SK-N-SH treated with all-trans-retinoic acid at 6 μM for 48 hours (cell line): ENCODE measurements at regions not wholly inside any gene's neighbourhood (a gene's known extent, or its start where the extent isn't known, plus 50 kb on each side); places are given as distances from the start of the nearest gene placed in this dataset.

Experiments
- ATAC-seq: fragments of 200-7000 bp; cut with Tn5 transposase; 3 replicates; pipeline ENCODE4 v1.9.1; 2020; ENCODE audit warnings: mild to moderate bottlenecking, moderate library complexity
- BACH2 ChIP-seq: fragments of 250-450 bp; sonication (Bioruptor Pico); IDR thresholded peaks from 2 replicates; pipeline ENCODE4 v1.9.0; 2021; ENCODE audit warnings: mild to moderate bottlenecking, borderline replicate concordance
- CREB5 ChIP-seq: fragments of 250-450 bp; sonication (Bioruptor Pico); IDR thresholded peaks from 2 replicates; pipeline ENCODE4 v1.5.1; 2020; ENCODE audit warnings: low read depth, mild to moderate bottlenecking, moderate library complexity
- CSDC2 ChIP-seq: fragments of 250-450 bp; sonication (Bioruptor Pico); IDR thresholded peaks from 2 replicates; pipeline ENCODE4 v1.5.0; 2020; ENCODE audit warnings: mild to moderate bottlenecking, moderate library complexity
- ESRRG ChIP-seq: fragments of 250-450 bp; sonication (Bioruptor Pico); IDR thresholded peaks from 2 replicates; pipeline ENCODE4 v1.6.1; 2021; ENCODE audit warnings: mild to moderate bottlenecking
- GLIS3 ChIP-seq: fragments of 250-450 bp; sonication (Bioruptor Pico); IDR thresholded peaks from 2 replicates; pipeline ENCODE4 v1.5.0; 2020; ENCODE audit warnings: mild to moderate bottlenecking, moderate library complexity
- ISL1 ChIP-seq: fragments of 250-450 bp; sonication (Bioruptor Pico); IDR thresholded peaks from 2 replicates; pipeline ENCODE4 v2.1.2; 2022; ENCODE audit warnings: mild to moderate bottlenecking, moderate library complexity
- OSR1 ChIP-seq: fragments of 250-450 bp; sonication (Bioruptor Pico); IDR thresholded peaks from 2 replicates; pipeline ENCODE4 v1.8.0; 2022; ENCODE audit warnings: moderate library complexity, mild to moderate bottlenecking, inconsistent platforms
- PATZ1 ChIP-seq: fragments of 250-450 bp; sonication (Bioruptor Pico); IDR thresholded peaks from 2 replicates; pipeline ENCODE4 v1.8.0; 2020; ENCODE audit warnings: mild to moderate bottlenecking, moderate library complexity, borderline replicate concordance
- PPARA ChIP-seq: fragments of 250-450 bp; sonication (Bioruptor Pico); IDR thresholded peaks from 2 replicates; pipeline ENCODE4 v1.5.0; 2020; ENCODE audit warnings: mild to moderate bottlenecking, borderline replicate concordance
- RARB ChIP-seq: fragments of 250-450 bp; sonication (Bioruptor Pico); IDR thresholded peaks from 2 replicates; pipeline ENCODE4 v1.8.0; 2021; ENCODE audit warnings: mild to moderate bottlenecking, moderate library complexity
- SNAI2 ChIP-seq: fragments of 250-450 bp; sonication (Bioruptor Pico); IDR thresholded peaks from 2 replicates; pipeline ENCODE4 v1.5.0; 2020; ENCODE audit warnings: mild to moderate bottlenecking, moderate library complexity
- TCF4 ChIP-seq: fragments of 250-450 bp; sonication (Bioruptor Pico); IDR thresholded peaks from 2 replicates; pipeline ENCODE4 v1.8.0; 2021; ENCODE audit warnings: mild to moderate bottlenecking, moderate library complexity, borderline replicate concordance
- TOX ChIP-seq: fragments of 250-450 bp; sonication (Bioruptor Pico); IDR thresholded peaks from 2 replicates; pipeline ENCODE4 v1.8.0; 2021; ENCODE audit warnings: mild to moderate bottlenecking, moderate library complexity, borderline replicate concordance
- TSHZ2 ChIP-seq: fragments of 250-450 bp; sonication (Bioruptor Pico); IDR thresholded peaks from 2 replicates; pipeline ENCODE4 v1.5.0; 2020; ENCODE audit warnings: mild to moderate bottlenecking, moderate library complexity
- ZC3H10 ChIP-seq: fragments of 250-450 bp; sonication (Bioruptor Pico); IDR thresholded peaks from 2 replicates; pipeline ENCODE4 v1.5.1; 2021; ENCODE audit warnings: mild to moderate bottlenecking, moderate library complexity
- ZFP3 ChIP-seq: fragments of 250-450 bp; sonication (Bioruptor Pico); IDR thresholded peaks from 2 replicates; pipeline ENCODE4 v1.5.0; 2020; ENCODE audit warnings: mild to moderate bottlenecking, moderate library complexity
- ZFP30 ChIP-seq: fragments of 450-650 bp; formaldehyde crosslinking; IDR thresholded peaks from 2 replicates; pipeline ENCODE4 v1.5.0; 2022; ENCODE audit warnings: mild to moderate bottlenecking, moderate library complexity
- ZNF565 ChIP-seq: fragments of 450-650 bp; formaldehyde crosslinking; conservative IDR thresholded peaks from 2 replicates; pipeline ENCODE4 v1.5.0; 2020; ENCODE audit warnings: low read depth, mild to moderate bottlenecking, moderate library complexity
- ZNF8 ChIP-seq: fragments of 450-650 bp; formaldehyde crosslinking; IDR thresholded peaks from 2 replicates; pipeline ENCODE4 v1.5.0; 2020; ENCODE audit warnings: mild to moderate bottlenecking, moderate library complexity
- TF ChIP-seq, protein P1 (sequence below): fragments of 250-450 bp; sonication (Bioruptor Pico); IDR thresholded peaks from 2 replicates; pipeline ENCODE4 v1.8.0; 2021; ENCODE audit warnings: low read depth, mild to moderate bottlenecking, moderate library complexity, borderline replicate concordance

GRCh38 chr13:74820809-74821208 is 661.2 kb downstream of the TBC1D4 start (continued):
- no peak for TF ChIP-seq CSDC2 (CRISPR knock-in tag)
- TF ChIP-seq GLIS3, result no peak
- TF ChIP-seq CREB5 (CRISPR knock-in tag), result no peak
- no peak for TF ChIP-seq SNAI2 (CRISPR knock-in tag)
- TF ChIP-seq TOX, result no peak

GRCh38 chr13:74819549-74819948 is 662.4 kb downstream of the TBC1D4 start:
- no peak for ATAC-seq
- TF ChIP-seq ISL1, result no peak
- TF ChIP-seq RARB, result no peak
- no peak for TF ChIP-seq ZFP3 (CRISPR knock-in tag)
- TF ChIP-seq CSDC2 (CRISPR knock-in tag), result no peak
- no peak for TF ChIP-seq TSHZ2 (CRISPR knock-in tag)
- TF ChIP-seq PPARA (CRISPR knock-in tag), result no peak
- TF ChIP-seq TCF4, result no peak
- TF ChIP-seq TOX, result no peak
- TF ChIP-seq ZFP30 (CRISPR knock-in tag), result no peak
- no peak for TF ChIP-seq CREB5 (CRISPR knock-in tag)
- TF ChIP-seq, all 23 proteins: peak for 0

- TF ChIP-seq TCF4 (peak; percentile 70), SNAI2 (CRISPR knock-in tag) (no peak), ZFP3 (CRISPR knock-in tag) (no peak), ZNF8 (CRISPR knock-in tag) (peak; percentile 84), ZNF565 (CRISPR knock-in tag) (no peak)
- TF ChIP-seq, all 23 proteins: peak for 2
- ATAC-seq, result no peak; the same call in 2 of the 3 replicates
Measured at GRCh38 chr13:74816737-74817136, 665.2 kb downstream of the TBC1D4 start.

GRCh38 chr13:74796157-74796556 is 662.0 kb upstream of the KLF12 start:
- no peak for ATAC-seq
- TF ChIP-seq ISL1 (no peak), ZFP30 (CRISPR knock-in tag) (no peak), OSR1 (CRISPR knock-in tag) (no peak), GLIS3 (no peak), PATZ1 (CRISPR knock-in tag) (no peak)

DNA sequence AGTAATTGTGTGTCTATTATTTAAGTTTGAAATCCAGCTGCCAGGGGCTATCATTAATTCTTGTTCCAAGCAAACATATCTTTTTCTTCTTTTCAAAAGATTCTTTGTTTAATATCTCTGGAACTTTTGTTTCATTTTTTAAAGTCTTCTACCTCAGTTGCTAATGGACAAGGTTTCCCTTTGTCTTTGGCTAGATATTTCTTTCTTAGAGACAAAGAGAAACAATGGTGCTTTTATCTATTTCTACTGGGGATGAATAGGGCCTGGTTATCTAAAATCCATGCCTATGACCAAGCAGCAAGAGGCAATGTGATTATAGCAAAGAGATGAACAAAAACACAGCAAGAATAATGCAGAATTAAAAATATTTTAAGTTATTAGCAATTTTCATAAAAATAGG is 661.3 kb upstream of the KLF12 start:
- no peak for ATAC-seq
- TF ChIP-seq ESRRG (CRISPR knock-in tag) (no peak), CREB5 (CRISPR knock-in tag) (no peak), TSHZ2 (CRISPR knock-in tag) (no peak), SNAI2 (CRISPR knock-in tag) (no peak), BACH2 (CRISPR knock-in tag) (no peak), GLIS3 (no peak), TCF4 (no peak), RARB (no peak), ZC3H10 (CRISPR knock-in tag) (no peak), ZFP3 (CRISPR knock-in tag) (no peak)
- TF ChIP-seq, protein P1, sequence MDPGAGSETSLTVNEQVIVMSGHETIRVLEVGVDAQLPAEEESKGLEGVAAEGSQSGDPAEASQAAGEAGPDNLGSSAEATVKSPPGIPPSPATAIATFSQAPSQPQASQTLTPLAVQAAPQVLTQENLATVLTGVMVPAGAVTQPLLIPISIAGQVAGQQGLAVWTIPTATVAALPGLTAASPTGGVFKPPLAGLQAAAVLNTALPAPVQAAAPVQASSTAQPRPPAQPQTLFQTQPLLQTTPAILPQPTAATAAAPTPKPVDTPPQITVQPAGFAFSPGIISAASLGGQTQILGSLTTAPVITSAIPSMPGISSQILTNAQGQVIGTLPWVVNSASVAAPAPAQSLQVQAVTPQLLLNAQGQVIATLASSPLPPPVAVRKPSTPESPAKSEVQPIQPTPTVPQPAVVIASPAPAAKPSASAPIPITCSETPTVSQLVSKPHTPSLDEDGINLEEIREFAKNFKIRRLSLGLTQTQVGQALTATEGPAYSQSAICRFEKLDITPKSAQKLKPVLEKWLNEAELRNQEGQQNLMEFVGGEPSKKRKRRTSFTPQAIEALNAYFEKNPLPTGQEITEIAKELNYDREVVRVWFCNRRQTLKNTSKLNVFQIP, result no peak
